Stimulated activated effector memory CD8-positive, alpha-beta T cell treated with anti-CD3 and anti-CD28 coated beads, Interleukin-12 subunit alpha, Interleukin-12 subunit beta, amount 100 ng/mL, for 72 hours (primary cell): ENCODE measurements at regions not wholly inside any gene's neighbourhood (a gene's known extent, or its start where the extent isn't known, plus 50 kb on each side); places are given as distances from the start of the nearest gene placed in this dataset.

Source experiments
- ATAC-seq: fragments of 150-1000 bp; cut with Tn5 transposase; 2 replicates; pipeline ENCODE4 v1.10.0; 2021
- DNase-seq, 2 donors: peaks; one replicate each; pipeline ENCODE4 v3.0.0; 2021 to 2022; ENCODE audit warnings: low spot score in 2 of 2
- H3K27ac Mint-ChIP-seq: one replicate; pipeline ENCODE4 v1.8.0; 2022; ENCODE audit warnings: mild to moderate bottlenecking, mixed read lengths
- H3K36me3 Mint-ChIP-seq: one replicate; pipeline ENCODE4 v1.8.0; 2022; ENCODE audit warnings: mild to moderate bottlenecking, mixed read lengths
- H3K4me1 Mint-ChIP-seq: one replicate; pipeline ENCODE4 v1.8.0; 2022; ENCODE audit warnings: mixed read lengths
- H3K4me3 Mint-ChIP-seq: one replicate; pipeline ENCODE4 v1.8.0; 2022; ENCODE audit warnings: mild to moderate bottlenecking, mixed read lengths
- H3K9me3 Mint-ChIP-seq: one replicate; pipeline ENCODE4 v1.8.0; 2022; ENCODE audit warnings: mixed read lengths

GRCh38 chr9:79037338-79037737 lies 534.4 kb upstream of the TLE4 start:
- H3K36me3 Mint-ChIP-seq, result no peaks in the 10 kb centered on the region
- ATAC-seq (no peak), DNase-seq (no peak)
- no peak overlapping the region for H3K27ac Mint-ChIP-seq
- H3K9me3 Mint-ChIP-seq, result peaks cover 4% of the 10 kb centered on the region
- H3K4me3 Mint-ChIP-seq, result no peak overlapping the region
- no peaks in the 10 kb centered on the region for H3K4me1 Mint-ChIP-seq

GRCh38 chr9:79040671-79041070 lies 531.1 kb upstream of the TLE4 start:
- H3K4me3 Mint-ChIP-seq, result no peak overlapping the region
- no peaks in the 10 kb centered on the region for H3K4me1 Mint-ChIP-seq
- H3K27ac Mint-ChIP-seq, result no peak overlapping the region
- DNase-seq (no peak), ATAC-seq (no peak)
- H3K9me3 Mint-ChIP-seq, result peaks cover 7% of the 10 kb centered on the region
- H3K36me3 Mint-ChIP-seq, result no peaks in the 10 kb centered on the region

- Mint-ChIP-seq H3K4me1 (no peaks in the 10 kb centered on the region), H3K4me3 (no peak overlapping the region), H3K36me3 (no peaks in the 10 kb centered on the region), H3K9me3 (peaks cover 7% of the 10 kb centered on the region), H3K27ac (no peak overlapping the region)
- ATAC-seq (no peak), DNase-seq (no peak)
Measured at GRCh38 chr9:79041266-79041665, 530.5 kb upstream of the TLE4 start.

- Mint-ChIP-seq H3K36me3 (no peaks in the 10 kb centered on the region), H3K4me1 (no peaks in the 10 kb centered on the region), H3K9me3 (peaks cover 2% of the 10 kb centered on the region), H3K27ac (no peak overlapping the region), H3K4me3 (no peak overlapping the region)
- ATAC-seq (no peak), DNase-seq (no peak)
Measured at GRCh38 chr9:79043916-79044315, 527.8 kb upstream of the TLE4 start.

- Mint-ChIP-seq H3K36me3 (no peaks in the 10 kb centered on the region), H3K4me3 (no peak overlapping the region), H3K4me1 (no peaks in the 10 kb centered on the region), H3K9me3 (peaks cover 2% of the 10 kb centered on the region), H3K27ac (no peak overlapping the region)
- ATAC-seq (no peak), DNase-seq (no peak)
Measured at GRCh38 chr9:79046401-79046800, 525.4 kb upstream of the TLE4 start.

GRCh38 chr9:79049371-79049770 lies 522.4 kb upstream of the TLE4 start:
- DNase-seq (no peak), ATAC-seq (no peak)
- no peak overlapping the region for H3K4me3 Mint-ChIP-seq
- H3K36me3 Mint-ChIP-seq, result no peaks in the 10 kb centered on the region
- H3K27ac Mint-ChIP-seq, result no peak overlapping the region
- H3K4me1 Mint-ChIP-seq, result no peaks in the 10 kb centered on the region
- H3K9me3 Mint-ChIP-seq, result peaks cover 8% of the 10 kb centered on the region

GRCh38 chr9:79053598-79053997 lies 518.2 kb upstream of the TLE4 start:
- H3K27ac Mint-ChIP-seq, result no peak overlapping the region
- H3K36me3 Mint-ChIP-seq, result no peaks in the 10 kb centered on the region
- no peak for ATAC-seq

GRCh38 chr9:79054500-79054899 lies 517.3 kb upstream of the TLE4 start:
- Mint-ChIP-seq H3K4me1 (no peaks in the 10 kb centered on the region), H3K36me3 (no peaks in the 10 kb centered on the region), H3K4me3 (no peak overlapping the region), H3K9me3 (peaks cover 8% of the 10 kb centered on the region), H3K27ac (no peak overlapping the region)
- no peak for ATAC-seq
- DNase-seq, result no peak

More at GRCh38 chr9:79053598-79053997, 518.2 kb upstream of the TLE4 start:
- no peaks in the 10 kb centered on the region for H3K4me1 Mint-ChIP-seq
- no peak for DNase-seq
- H3K9me3 Mint-ChIP-seq, result peaks cover 8% of the 10 kb centered on the region
- no peak overlapping the region for H3K4me3 Mint-ChIP-seq

GRCh38 chr9:79056041-79056440 lies 515.7 kb upstream of the TLE4 start:
- Mint-ChIP-seq H3K27ac (no peak overlapping the region), H3K9me3 (peaks cover 8% of the 10 kb centered on the region), H3K4me3 (no peak overlapping the region), H3K36me3 (no peaks in the 10 kb centered on the region), H3K4me1 (no peaks in the 10 kb centered on the region)
- ATAC-seq, result no peak
- no peak for DNase-seq

- Mint-ChIP-seq H3K36me3 (no peaks in the 10 kb centered on the region), H3K27ac (no peak overlapping the region), H3K4me3 (no peak overlapping the region), H3K4me1 (no peaks in the 10 kb centered on the region), H3K9me3 (peaks cover 6% of the 10 kb centered on the region)
- ATAC-seq, result no peak
- DNase-seq, result no peak
Measured at GRCh38 chr9:79057576-79057975, 514.2 kb upstream of the TLE4 start.

- ATAC-seq, result no peak
- no peaks in the 10 kb centered on the region for H3K4me1 Mint-ChIP-seq
- no peak overlapping the region for H3K27ac Mint-ChIP-seq
- H3K4me3 Mint-ChIP-seq, result no peak overlapping the region
- DNase-seq, result no peak
- no peaks in the 10 kb centered on the region for H3K36me3 Mint-ChIP-seq
- peaks cover 10% of the 10 kb centered on the region for H3K9me3 Mint-ChIP-seq
Measured at GRCh38 chr9:79060766-79061165, 511.0 kb upstream of the TLE4 start.

GRCh38 chr9:79061752-79062616 lies 509.8 kb upstream of the TLE4 start:
- peaks cover 8% of the 10 kb centered on the region for H3K9me3 Mint-ChIP-seq
- no peak for ATAC-seq
- H3K4me3 Mint-ChIP-seq, result no peak overlapping the region
- no peaks in the 10 kb centered on the region for H3K36me3 Mint-ChIP-seq
- DNase-seq, result no peak
- H3K27ac Mint-ChIP-seq, result no peak overlapping the region
- H3K4me1 Mint-ChIP-seq, result no peaks in the 10 kb centered on the region

GRCh38 chr9:79073201-79073600 lies 498.6 kb upstream of the TLE4 start:
- DNase-seq (no peak), ATAC-seq (no peak)
- H3K4me3 Mint-ChIP-seq, result no peak overlapping the region
- no peaks in the 10 kb centered on the region for H3K4me1 Mint-ChIP-seq
- peaks cover 7% of the 10 kb centered on the region for H3K9me3 Mint-ChIP-seq
- no peak overlapping the region for H3K27ac Mint-ChIP-seq
- no peaks in the 10 kb centered on the region for H3K36me3 Mint-ChIP-seq

- H3K4me1 Mint-ChIP-seq, result no peaks in the 10 kb centered on the region
- no peak overlapping the region for H3K4me3 Mint-ChIP-seq
- H3K27ac Mint-ChIP-seq, result no peak overlapping the region
- H3K9me3 Mint-ChIP-seq, result no peaks in the 10 kb centered on the region
- H3K36me3 Mint-ChIP-seq, result no peaks in the 10 kb centered on the region
- DNase-seq, result no peak
- ATAC-seq, result no peak
Measured at GRCh38 chr9:79080536-79080935, 491.2 kb upstream of the TLE4 start.

GRCh38 chr9:79083621-79084020 lies 488.1 kb upstream of the TLE4 start:
- DNase-seq, result no peak
- no peaks in the 10 kb centered on the region for H3K36me3 Mint-ChIP-seq
- no peak overlapping the region for H3K27ac Mint-ChIP-seq
- peaks cover 3% of the 10 kb centered on the region for H3K9me3 Mint-ChIP-seq
- ATAC-seq, result no peak
- no peaks in the 10 kb centered on the region for H3K4me1 Mint-ChIP-seq
- no peak overlapping the region for H3K4me3 Mint-ChIP-seq

GRCh38 chr9:79087133-79087532 lies 484.6 kb upstream of the TLE4 start:
- H3K9me3 Mint-ChIP-seq, result peaks cover 9% of the 10 kb centered on the region
- no peaks in the 10 kb centered on the region for H3K36me3 Mint-ChIP-seq
- H3K4me3 Mint-ChIP-seq, result no peak overlapping the region
- H3K4me1 Mint-ChIP-seq, result no peaks in the 10 kb centered on the region
- no peak for ATAC-seq
- no peak for DNase-seq
- H3K27ac Mint-ChIP-seq, result no peak overlapping the region
